Breast epithelium (tissue), 4 donors: ENCODE measurements at regions not wholly inside any gene's neighbourhood (a gene's known extent, or its start where the extent isn't known, plus 50 kb on each side); places are given as distances from the start of the nearest gene placed in this dataset.

ENCODE experiments used
- DNase-seq, 2 donors: peaks; one replicate each; pipeline ENCODE4 v3.0.0-alpha.2; 2019; ENCODE audit warnings: low spot score in 2 of 2
- H3K27ac ChIP-seq, 2 donors: fragments of 200-600 bp; sonication (generic) in 1 of 2; one replicate each; pipeline ENCODE4 v1.5.1; 2016 to 2019; ENCODE audit warnings: mild to moderate bottlenecking in 1 of 2
- H3K27me3 ChIP-seq, 2 donors: fragments of 200-600 bp; sonication (generic) in 1 of 2; one replicate each; pipeline versions ENCODE4 v1.5.1 to v1.6.0; 2017 to 2019; ENCODE audit warnings: control low read depth in 1 of 2, mild to moderate bottlenecking in 1 of 2
- H3K36me3 ChIP-seq: fragments of 200-600 bp; one replicate; pipeline ENCODE4 v1.5.1; 2019
- H3K4me1 ChIP-seq, 2 donors: fragments of 200-600 bp; sonication (generic); one replicate each; pipeline ENCODE4 v1.5.1; 2016 to 2019; ENCODE audit warnings: control low read depth in 1 of 2
- H3K4me3 ChIP-seq, 3 donors: fragments of 200-600 bp; sonication (generic); 1 replicate in 2 of 3; 2 replicates in 1 of 3; pipeline ENCODE4 v1.5.1; 2016 to 2019; ENCODE audit warnings: mild to moderate bottlenecking in 3 of 3, moderate library complexity in 2 of 3
- H3K9me3 ChIP-seq, 2 donors: fragments of 200-600 bp; sonication (generic) in 1 of 2; one replicate each; pipeline ENCODE4 v1.5.1; 2016 to 2019; ENCODE audit warnings: control low read depth in 1 of 2
- POLR2A ChIP-seq: fragments of 450-650 bp; IDR thresholded peaks from one replicate; pipeline ENCODE4 v1.6.1; 2016; ENCODE audit warnings: antibody characterized with exemption, mild to moderate bottlenecking, moderate library complexity
- POLR2AphosphoS5 ChIP-seq, 3 donors: sonication (generic); formaldehyde crosslinking; IDR thresholded peaks; one replicate each; pipeline ENCODE4 v1.6.1; 2017; ENCODE audit warnings: antibody characterized with exemption in 3 of 3
- intact Hi-C: fragments of 100-400 bp; cut with DNase I; formaldehyde crosslinking; loops from one replicate; pipeline ENCODE4 v1.15.1; 2023; ENCODE audit warnings: low total_unique reads
- TF ChIP-seq, protein P1 (sequence below), 3 donors: fragments of 450-650 bp; IDR thresholded peaks; one replicate each; pipeline ENCODE4 v1.5.1; 2016 to 2017; ENCODE audit warnings: antibody characterized with exemption in 3 of 3, mild to moderate bottlenecking in 3 of 3, moderate library complexity in 3 of 3

DNA sequence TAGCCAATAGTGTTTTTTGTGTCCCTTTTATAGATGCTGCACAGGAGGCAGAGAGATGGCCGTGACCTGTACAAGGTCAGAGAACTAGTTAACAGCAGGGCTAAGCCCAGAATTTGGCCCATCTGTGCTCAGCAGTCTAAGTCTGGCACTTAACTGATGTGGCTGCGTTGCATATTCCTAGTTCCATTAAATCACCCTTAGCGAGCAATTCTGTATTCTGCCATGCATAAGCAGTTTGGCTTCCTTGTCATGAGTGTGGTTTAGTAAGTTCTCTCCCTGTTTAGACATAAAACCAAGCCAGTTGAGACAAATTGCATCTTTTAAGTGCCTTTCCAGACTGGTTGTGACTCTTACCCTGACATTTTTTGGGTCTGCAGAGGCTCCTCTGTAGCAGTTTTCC lies 230.6 kb upstream of the TENM4 start:
- Histone ChIP-seq H3K27ac (no peak overlapping the region), H3K4me3 (no peak overlapping the region), H3K4me1 (no peaks in the 10 kb centered on the region), H3K36me3 (no peaks in the 10 kb centered on the region), H3K9me3 (no peaks in the 10 kb centered on the region), H3K27me3 (no peaks in the 10 kb centered on the region)
- TF ChIP-seq, protein P1, sequence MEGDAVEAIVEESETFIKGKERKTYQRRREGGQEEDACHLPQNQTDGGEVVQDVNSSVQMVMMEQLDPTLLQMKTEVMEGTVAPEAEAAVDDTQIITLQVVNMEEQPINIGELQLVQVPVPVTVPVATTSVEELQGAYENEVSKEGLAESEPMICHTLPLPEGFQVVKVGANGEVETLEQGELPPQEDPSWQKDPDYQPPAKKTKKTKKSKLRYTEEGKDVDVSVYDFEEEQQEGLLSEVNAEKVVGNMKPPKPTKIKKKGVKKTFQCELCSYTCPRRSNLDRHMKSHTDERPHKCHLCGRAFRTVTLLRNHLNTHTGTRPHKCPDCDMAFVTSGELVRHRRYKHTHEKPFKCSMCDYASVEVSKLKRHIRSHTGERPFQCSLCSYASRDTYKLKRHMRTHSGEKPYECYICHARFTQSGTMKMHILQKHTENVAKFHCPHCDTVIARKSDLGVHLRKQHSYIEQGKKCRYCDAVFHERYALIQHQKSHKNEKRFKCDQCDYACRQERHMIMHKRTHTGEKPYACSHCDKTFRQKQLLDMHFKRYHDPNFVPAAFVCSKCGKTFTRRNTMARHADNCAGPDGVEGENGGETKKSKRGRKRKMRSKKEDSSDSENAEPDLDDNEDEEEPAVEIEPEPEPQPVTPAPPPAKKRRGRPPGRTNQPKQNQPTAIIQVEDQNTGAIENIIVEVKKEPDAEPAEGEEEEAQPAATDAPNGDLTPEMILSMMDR (IDR thresholded peaks at IDR 0.05): no peak
- TF ChIP-seq POLR2A (no peak), POLR2AphosphoS5 (IDR thresholded peaks at IDR 0.05) (no peak)
- intact Hi-C loops: no loop called here
- DNase-seq: no peak

DNA sequence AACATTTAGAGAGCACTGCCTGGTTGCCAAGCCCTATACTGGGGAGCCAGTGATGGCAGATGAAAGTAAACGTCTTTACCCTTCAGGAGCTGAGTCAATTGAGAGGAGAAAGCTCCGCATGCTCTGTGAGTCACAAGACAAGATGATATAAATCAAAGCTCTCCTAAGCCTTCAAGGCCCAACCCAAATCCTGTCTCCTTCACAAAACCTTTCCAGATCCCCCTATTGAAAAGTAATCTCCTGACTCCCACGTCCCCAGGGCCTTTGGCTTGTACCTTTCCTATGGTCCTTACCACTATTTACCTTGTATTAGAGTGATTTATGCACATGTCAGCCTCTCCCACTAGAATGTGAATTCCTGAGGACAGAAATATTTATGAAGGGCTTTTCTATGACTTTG lies 230.1 kb upstream of the TENM4 start:
- Histone ChIP-seq H3K36me3 (no peaks in the 10 kb centered on the region), H3K4me3 (no peak overlapping the region), H3K4me1 (no peaks in the 10 kb centered on the region), H3K9me3 (no peaks in the 10 kb centered on the region), H3K27ac (no peak overlapping the region), H3K27me3 (no peaks in the 10 kb centered on the region)
- intact Hi-C loops: no loop called here
- TF ChIP-seq, protein P1 (IDR thresholded peaks at IDR 0.05): no peak
- no peak for TF ChIP-seq POLR2AphosphoS5 (IDR thresholded peaks at IDR 0.05)
- TF ChIP-seq POLR2A: no peak
- DNase-seq: no peak

DNA sequence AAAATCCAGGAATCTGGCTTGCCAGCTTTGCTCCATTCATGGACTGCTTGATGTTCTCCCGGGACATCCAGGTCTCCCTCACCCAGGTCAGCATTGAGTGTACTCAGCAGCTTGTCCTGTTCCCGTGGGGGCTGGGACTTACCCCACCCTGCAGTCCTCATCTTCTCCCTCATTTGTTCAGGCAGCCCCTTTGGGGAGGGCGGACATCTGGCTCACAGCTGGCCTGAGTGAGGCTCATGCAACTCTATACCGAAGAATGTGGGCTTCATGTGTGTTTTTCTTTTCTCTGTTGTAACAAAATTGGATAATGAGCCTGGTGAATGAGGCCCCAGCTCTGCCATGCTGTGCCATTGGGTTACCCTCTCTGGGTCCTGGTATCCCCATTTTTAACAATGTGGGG lies 227.7 kb upstream of the TENM4 start:
- Histone ChIP-seq H3K36me3 (no peaks in the 10 kb centered on the region), H3K4me3 (no peak overlapping the region), H3K4me1 (no peaks in the 10 kb centered on the region), H3K27me3 (no peaks in the 10 kb centered on the region), H3K27ac (no peak overlapping the region), H3K9me3 (no peaks in the 10 kb centered on the region)
- intact Hi-C loops: no loop called here
- no peak for TF ChIP-seq POLR2AphosphoS5 (IDR thresholded peaks at IDR 0.05)
- no peak for TF ChIP-seq POLR2A
- TF ChIP-seq, protein P1 (IDR thresholded peaks at IDR 0.05): no peak
- DNase-seq: no peak

DNA sequence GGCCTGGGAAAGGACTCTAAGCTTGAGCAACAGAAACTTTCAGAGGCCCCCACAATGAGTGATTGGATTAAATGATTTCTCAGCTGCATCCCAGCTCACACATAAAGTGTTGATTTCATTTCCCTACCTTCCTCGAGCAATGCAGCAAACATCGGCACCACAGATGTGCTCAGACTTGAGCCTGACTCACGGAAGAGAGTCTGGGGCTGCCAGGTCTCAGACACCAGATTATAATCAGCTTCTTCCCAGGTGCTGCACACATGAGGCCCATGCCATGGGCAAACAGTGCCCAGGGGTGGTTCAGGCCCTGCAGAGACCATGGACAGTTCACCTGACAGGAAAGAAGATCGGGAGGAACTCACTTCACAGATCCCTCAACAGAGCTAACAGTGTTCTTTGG lies 226.6 kb upstream of the TENM4 start:
- no peak overlapping the region for H3K27ac ChIP-seq
- no peaks in the 10 kb centered on the region for H3K4me1 ChIP-seq
- H3K27me3 ChIP-seq: no peaks in the 10 kb centered on the region
- DNase-seq: no peak
- intact Hi-C loops: no loop called here
- TF ChIP-seq, protein P1 (IDR thresholded peaks at IDR 0.05): no peak
- no peak for TF ChIP-seq POLR2AphosphoS5 (IDR thresholded peaks at IDR 0.05)
- TF ChIP-seq POLR2A: no peak
- no peaks in the 10 kb centered on the region for H3K36me3 ChIP-seq
- H3K9me3 ChIP-seq: no peaks in the 10 kb centered on the region
- H3K4me3 ChIP-seq: no peak overlapping the region

DNA sequence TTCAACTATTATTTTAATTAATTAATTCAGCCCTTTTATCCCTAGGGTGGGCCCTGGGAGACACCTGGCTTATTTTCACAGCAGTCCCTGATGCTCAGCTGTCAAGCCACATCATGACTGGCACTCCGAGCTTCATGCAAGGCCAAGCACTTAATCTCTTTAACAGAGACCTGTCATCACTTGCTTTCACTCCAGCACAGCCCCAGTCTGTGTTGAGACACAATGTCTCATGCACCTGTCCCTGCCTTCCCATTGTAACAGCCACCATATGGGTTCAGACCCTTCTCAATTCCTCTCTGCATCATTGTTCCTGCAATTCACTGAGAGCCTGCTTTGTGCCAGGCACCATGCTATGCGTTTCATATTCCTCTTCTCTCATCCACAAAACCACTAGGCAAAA lies 222.2 kb upstream of the TENM4 start:
- intact Hi-C loops: no loop called here
- Histone ChIP-seq H3K4me1 (no peaks in the 10 kb centered on the region), H3K4me3 (no peak overlapping the region), H3K36me3 (no peaks in the 10 kb centered on the region), H3K9me3 (no peaks in the 10 kb centered on the region), H3K27me3 (no peaks in the 10 kb centered on the region), H3K27ac (no peak overlapping the region)
- TF ChIP-seq POLR2A (no peak), POLR2AphosphoS5 (IDR thresholded peaks at IDR 0.05) (no peak)
- TF ChIP-seq, protein P1 (IDR thresholded peaks at IDR 0.05): no peak
- DNase-seq: no peak
